ENCODE measurements at regions not wholly inside any gene's neighbourhood (a gene's known extent, or its start where the extent isn't known, plus 50 kb on each side); places are given as distances from the start of the nearest gene placed in this dataset.

DNA sequence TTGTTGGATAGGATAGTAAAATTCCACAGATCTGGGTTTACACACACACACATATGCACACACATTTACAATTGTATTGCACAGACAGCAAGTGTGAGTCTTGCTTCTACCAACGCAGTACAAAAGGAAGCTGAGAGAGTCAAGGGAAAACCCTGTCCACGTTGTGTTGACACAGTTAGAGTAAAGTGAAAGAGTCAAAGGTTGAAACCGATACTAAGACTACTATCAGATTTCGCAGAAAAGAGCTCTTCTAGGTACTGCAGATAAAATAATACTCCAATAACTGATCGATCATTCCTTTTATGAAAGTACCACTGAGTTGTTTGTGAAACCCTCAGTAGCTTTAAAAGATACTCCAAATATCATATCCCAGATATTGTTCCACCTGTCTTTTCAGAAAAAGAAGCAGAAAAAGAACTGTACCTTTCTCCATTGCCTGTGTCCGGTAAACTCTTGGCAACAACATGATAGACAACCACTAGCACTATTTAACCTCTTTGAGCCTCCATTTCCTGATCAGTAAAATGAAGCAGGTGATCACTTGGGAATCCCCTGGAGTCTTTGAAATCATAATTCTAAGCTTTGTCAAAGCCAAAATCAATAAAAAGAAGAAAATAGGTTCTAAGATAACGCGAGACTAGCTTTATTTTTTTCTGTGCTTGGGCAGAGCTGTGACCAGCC lies 224.6 kb upstream of the FOXN3 start:
- H3K9ac ChIP-seq (ENCODE audit: insufficient read depth in 1 of 2, low read depth in 2 of 2, low read length in 2 of 2) = no peak overlapping the region
- H2AFZ ChIP-seq (ENCODE audit: low read depth, low read length) = no peak overlapping the region
- no peaks in the 10 kb centered on the region for H3K9me1 ChIP-seq (ENCODE audit: control insufficient read depth, insufficient read depth, low read length)
- H3K4me1 ChIP-seq (replicated peaks in 1 of 2; ENCODE audit: control insufficient read depth in 2 of 2, insufficient read depth in 2 of 2, low read length in 2 of 2) = no peaks in the 10 kb centered on the region
- ATAC-seq (no peak), FAIRE-seq (no peak), DNase-seq (ENCODE audit: extremely low read depth in 1 of 4, low spot score in 3 of 4) (no peak)
- ChIA-PET CTCF (ENCODE audit: low intra/inter-chr PET ratio) (no interaction called here), POLR2A (no interaction called here)
- H3K9me3 ChIP-seq (replicated peaks; ENCODE audit: control insufficient read depth, insufficient read depth, low read depth, low read length) = no peaks in the 10 kb centered on the region
- H3K36me3 ChIP-seq (ENCODE audit: control insufficient read depth, insufficient read depth, low read length) = no peaks in the 10 kb centered on the region
- no peak overlapping the region for H3K4me2 ChIP-seq (ENCODE audit: insufficient read depth, low read length)
- intact Hi-C loops (cut with micrococcal nuclease) (no loop called here), in situ Hi-C loops (cut with MboI) (no loop called here)
- no peak overlapping the region for H3K4me3 ChIP-seq
- BruUV-seq (replicated peaks) = no TSS peak
- H3K79me2 ChIP-seq (ENCODE audit: control insufficient read depth, insufficient read depth, low read length) = no peaks in the 10 kb centered on the region
- no peak overlapping the region for H3K27ac ChIP-seq (ENCODE audit: extremely low read depth, low read depth, low read length)
- WGBS (ENCODE audit: insufficient coverage, low coverage, missing lambda C conversion rate) = 0% methylated on average over 7 of the region's 8 CpGs
- H4K20me1 ChIP-seq (replicated peaks; ENCODE audit: control insufficient read depth, insufficient read depth, low read length) = no peaks in the 10 kb centered on the region
- no peaks in the 10 kb centered on the region for H3K27me3 ChIP-seq (ENCODE audit: control insufficient read depth in 2 of 2, insufficient read depth in 2 of 2, low read length in 2 of 2)
- TF ChIP-seq CSDE1 (IDR thresholded peaks at IDR 0.05) = no peak
- TF ChIP-seq, protein P1, sequence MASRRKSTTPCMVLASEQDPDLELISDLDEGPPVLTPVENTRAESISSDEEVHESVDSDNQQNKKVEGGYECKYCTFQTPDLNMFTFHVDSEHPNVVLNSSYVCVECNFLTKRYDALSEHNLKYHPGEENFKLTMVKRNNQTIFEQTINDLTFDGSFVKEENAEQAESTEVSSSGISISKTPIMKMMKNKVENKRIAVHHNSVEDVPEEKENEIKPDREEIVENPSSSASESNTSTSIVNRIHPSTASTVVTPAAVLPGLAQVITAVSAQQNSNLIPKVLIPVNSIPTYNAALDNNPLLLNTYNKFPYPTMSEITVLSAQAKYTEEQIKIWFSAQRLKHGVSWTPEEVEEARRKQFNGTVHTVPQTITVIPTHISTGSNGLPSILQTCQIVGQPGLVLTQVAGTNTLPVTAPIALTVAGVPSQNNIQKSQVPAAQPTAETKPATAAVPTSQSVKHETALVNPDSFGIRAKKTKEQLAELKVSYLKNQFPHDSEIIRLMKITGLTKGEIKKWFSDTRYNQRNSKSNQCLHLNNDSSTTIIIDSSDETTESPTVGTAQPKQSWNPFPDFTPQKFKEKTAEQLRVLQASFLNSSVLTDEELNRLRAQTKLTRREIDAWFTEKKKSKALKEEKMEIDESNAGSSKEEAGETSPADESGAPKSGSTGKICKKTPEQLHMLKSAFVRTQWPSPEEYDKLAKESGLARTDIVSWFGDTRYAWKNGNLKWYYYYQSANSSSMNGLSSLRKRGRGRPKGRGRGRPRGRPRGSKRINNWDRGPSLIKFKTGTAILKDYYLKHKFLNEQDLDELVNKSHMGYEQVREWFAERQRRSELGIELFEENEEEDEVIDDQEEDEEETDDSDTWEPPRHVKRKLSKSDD (conservative IDR thresholded peaks at IDR 0.05; ENCODE audit: low read length) = no peak
- no peak for TF ChIP-seq HDAC1 (IDR thresholded peaks at IDR 0.05)
- TF ChIP-seq RBM25 (IDR thresholded peaks at IDR 0.05; ENCODE audit: low read depth, low read length, severe bottlenecking) = no peak
- TF ChIP-seq, protein P2, sequence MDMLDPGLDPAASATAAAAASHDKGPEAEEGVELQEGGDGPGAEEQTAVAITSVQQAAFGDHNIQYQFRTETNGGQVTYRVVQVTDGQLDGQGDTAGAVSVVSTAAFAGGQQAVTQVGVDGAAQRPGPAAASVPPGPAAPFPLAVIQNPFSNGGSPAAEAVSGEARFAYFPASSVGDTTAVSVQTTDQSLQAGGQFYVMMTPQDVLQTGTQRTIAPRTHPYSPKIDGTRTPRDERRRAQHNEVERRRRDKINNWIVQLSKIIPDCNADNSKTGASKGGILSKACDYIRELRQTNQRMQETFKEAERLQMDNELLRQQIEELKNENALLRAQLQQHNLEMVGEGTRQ (CRISPR knock-in tag; IDR thresholded peaks at IDR 0.05) = no peak
- no peak for TF ChIP-seq RUNX1 (IDR thresholded peaks at IDR 0.05; ENCODE audit: low read depth)
- TF ChIP-seq, protein P3, sequence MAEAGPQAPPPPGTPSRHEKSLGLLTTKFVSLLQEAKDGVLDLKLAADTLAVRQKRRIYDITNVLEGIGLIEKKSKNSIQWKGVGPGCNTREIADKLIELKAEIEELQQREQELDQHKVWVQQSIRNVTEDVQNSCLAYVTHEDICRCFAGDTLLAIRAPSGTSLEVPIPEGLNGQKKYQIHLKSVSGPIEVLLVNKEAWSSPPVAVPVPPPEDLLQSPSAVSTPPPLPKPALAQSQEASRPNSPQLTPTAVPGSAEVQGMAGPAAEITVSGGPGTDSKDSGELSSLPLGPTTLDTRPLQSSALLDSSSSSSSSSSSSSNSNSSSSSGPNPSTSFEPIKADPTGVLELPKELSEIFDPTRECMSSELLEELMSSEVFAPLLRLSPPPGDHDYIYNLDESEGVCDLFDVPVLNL (CRISPR knock-in tag; IDR thresholded peaks at IDR 0.05; ENCODE audit: low read depth) = no peak
- TF ChIP-seq FOS (IDR thresholded peaks at IDR 0.05; ENCODE audit: extremely low read depth, insufficient read length) = no peak
- no peak for TF ChIP-seq NCOA4 (IDR thresholded peaks at IDR 0.05; ENCODE audit: partially characterized antibody)
- TF ChIP-seq FOXJ2 (tag; IDR thresholded peaks at IDR 0.05) = no peak
- TF ChIP-seq ZNF324 (CRISPR knock-in tag; IDR thresholded peaks at IDR 0.05) = no peak
- TF ChIP-seq, protein P4, sequence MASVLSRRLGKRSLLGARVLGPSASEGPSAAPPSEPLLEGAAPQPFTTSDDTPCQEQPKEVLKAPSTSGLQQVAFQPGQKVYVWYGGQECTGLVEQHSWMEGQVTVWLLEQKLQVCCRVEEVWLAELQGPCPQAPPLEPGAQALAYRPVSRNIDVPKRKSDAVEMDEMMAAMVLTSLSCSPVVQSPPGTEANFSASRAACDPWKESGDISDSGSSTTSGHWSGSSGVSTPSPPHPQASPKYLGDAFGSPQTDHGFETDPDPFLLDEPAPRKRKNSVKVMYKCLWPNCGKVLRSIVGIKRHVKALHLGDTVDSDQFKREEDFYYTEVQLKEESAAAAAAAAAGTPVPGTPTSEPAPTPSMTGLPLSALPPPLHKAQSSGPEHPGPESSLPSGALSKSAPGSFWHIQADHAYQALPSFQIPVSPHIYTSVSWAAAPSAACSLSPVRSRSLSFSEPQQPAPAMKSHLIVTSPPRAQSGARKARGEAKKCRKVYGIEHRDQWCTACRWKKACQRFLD (CRISPR knock-in tag; IDR thresholded peaks at IDR 0.05) = no peak
- no peak for TF ChIP-seq ZNF133 (CRISPR knock-in tag; IDR thresholded peaks at IDR 0.05)
- TF ChIP-seq, protein P5, sequence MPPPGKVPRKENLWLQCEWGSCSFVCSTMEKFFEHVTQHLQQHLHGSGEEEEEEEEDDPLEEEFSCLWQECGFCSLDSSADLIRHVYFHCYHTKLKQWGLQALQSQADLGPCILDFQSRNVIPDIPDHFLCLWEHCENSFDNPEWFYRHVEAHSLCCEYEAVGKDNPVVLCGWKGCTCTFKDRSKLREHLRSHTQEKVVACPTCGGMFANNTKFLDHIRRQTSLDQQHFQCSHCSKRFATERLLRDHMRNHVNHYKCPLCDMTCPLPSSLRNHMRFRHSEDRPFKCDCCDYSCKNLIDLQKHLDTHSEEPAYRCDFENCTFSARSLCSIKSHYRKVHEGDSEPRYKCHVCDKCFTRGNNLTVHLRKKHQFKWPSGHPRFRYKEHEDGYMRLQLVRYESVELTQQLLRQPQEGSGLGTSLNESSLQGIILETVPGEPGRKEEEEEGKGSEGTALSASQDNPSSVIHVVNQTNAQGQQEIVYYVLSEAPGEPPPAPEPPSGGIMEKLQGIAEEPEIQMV (tag; conservative IDR thresholded peaks at IDR 0.05; ENCODE audit: low read depth) = no peak
